SH-SY5Y (cell line): ENCODE measurements at regions not wholly inside any gene's neighbourhood (a gene's known extent, or its start where the extent isn't known, plus 50 kb on each side); places are given as distances from the start of the nearest gene placed in this dataset.

Experiments used
- GATA2 ChIP-seq: IDR thresholded peaks from 2 replicates; pipeline ENCODE4 v1.6.1; 2011; ENCODE audit warnings: mild to moderate bottlenecking, low read depth, low read length
- GATA3 ChIP-seq: IDR thresholded peaks from 2 replicates; pipeline ENCODE4 v1.6.1; 2011; ENCODE audit warnings: low read depth, mild to moderate bottlenecking, low read length, moderate library complexity

DNA sequence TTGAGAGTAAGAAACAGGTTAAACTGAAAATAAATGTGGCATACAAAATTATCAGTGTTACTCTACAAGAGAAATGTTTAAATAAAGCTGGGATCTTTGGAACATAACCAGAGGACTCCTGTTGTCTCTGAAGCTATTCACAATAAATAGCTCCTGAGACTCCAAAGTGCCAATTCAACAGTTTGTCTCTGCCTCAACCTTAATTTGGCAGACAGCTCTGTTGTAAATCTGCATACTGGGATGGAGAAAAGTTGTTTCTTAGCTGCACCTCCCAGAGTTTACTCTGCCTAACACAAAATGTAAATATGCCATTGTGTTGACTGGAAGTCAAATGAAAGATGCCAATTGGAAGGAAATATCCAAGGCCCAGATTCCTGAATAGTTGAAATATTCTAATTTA, 238.5 kb upstream of the EPHA4 start:
- no peak for TF ChIP-seq GATA2
- TF ChIP-seq GATA3: no peak

DNA sequence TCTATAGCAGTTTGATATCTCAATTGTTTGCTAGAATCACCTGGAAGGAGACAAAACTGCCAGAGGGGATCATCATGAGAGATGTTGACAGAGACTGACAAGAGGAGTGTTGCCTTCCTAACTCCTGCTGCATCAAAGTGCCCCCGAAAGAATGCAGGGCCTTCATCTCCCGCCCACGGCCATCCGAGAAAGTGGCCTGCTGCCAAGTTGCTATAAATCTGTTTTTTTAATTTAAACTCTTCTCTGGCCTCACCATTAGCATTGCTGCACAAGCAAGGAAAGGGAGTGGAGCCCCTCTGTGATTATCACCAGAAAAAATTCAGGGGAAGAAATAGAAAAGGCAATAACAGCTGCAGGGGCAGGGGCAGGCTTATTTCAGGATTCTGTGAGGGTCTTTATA, 238.1 kb upstream of the EPHA4 start:
- TF ChIP-seq GATA3 (no peak), GATA2 (no peak)

DNA sequence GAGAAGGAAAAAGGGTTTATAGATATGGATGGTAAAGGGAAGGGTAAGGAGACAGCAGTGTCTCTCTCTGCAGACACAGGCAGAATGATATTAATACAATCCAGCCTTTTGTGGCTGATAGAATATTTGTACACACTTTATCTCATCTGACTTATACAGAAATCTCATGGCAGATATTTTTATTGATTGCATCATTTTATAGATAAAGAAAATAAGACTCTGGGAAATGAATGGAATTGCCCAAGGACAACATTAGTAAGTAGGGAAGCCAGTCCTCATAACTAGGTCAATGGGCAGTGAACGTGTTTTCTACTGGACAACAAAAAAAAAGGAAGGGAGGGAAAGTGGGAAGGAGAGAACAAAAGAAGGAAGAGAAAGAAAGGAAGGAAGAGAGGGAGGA, 236.4 kb upstream of the EPHA4 start:
- TF ChIP-seq GATA2 (no peak), GATA3 (no peak)

DNA sequence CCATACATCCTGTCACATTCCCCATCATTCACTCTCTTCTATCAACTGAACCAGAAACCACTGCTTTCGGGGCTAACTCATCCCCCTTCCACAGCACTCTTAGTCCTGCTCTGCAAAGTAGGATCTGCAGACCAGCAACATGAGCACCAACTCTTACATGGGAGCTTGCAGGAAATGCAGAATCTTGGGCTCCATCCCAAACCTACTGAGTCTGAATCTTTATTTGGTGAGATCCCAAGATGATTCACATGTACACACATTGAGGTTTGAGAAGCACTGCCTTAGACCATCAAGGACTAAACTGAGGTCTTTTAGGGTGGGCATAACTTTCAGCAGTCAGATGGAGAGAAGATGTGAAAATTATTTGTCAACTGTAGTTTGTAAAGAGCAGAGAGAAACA, 235.6 kb upstream of the EPHA4 start:
- no peak for TF ChIP-seq GATA2
- no peak for TF ChIP-seq GATA3

DNA sequence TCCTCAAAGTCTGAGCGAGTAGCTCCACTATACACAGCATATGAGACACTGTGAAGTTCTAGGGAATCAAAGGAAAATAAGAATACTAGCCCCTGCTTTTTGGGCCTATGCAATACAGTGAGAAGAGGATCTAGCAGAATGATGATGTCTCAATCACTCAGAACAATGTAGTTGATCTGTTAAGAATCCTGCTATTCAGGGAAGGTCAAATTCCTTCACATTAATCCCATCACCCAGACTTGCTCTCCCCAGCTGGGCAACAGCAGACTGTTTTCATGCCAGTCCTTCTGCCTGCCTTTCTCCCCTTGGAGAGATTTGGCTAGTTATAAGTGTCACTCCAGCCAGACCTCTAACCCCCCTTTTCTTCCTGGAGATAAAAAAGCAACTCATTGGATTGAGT, 230.0 kb upstream of the EPHA4 start:
- TF ChIP-seq GATA2 (no peak), GATA3 (no peak)

DNA sequence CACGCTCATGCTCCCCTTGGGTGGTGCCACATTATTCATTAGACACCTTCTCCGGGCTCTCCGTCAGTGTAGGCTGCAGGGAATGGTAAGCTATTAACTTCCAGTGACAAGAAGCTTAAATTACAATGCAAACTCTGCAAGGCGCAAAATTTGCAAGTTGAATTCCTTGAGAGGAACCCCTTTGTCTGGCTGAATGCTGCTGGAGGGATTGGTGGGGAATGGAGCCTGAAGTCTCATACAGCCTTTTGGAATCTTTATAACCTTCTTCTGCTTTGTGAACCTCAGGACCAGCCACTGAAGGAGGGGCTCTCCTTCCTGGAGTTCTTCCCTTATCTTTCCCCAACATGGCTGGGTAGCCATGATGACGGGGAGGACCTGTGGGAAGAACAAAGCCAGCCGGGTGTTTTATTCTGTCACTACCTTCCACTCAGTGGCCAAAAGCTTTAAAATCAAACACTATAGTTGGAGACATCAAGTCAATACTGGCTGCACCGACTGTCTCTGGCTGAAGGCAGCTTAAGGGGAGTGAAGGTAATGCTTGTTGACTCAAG, 220.9 kb upstream of the EPHA4 start:
- TF ChIP-seq GATA3: no peak
- TF ChIP-seq GATA2: no peak

DNA sequence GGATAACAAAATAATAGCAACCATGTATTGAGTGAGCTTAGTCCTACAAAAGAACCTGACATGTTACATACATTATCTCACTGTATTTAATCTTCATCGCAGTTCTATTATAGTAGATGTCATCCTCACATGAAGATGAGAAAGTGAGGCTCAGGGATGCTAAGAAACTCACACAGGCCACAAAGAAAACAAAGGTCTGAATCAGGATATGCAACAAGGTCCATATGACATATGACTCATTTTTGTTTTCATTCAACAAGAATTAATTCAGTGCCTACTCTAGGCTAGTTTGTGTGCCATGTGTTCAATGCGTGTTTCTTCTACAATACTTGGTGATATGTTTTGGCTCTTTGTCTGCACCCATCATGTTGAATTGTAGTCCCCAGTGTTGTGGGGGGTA, 219.7 kb upstream of the EPHA4 start:
- TF ChIP-seq GATA2 (no peak), GATA3 (no peak)

DNA sequence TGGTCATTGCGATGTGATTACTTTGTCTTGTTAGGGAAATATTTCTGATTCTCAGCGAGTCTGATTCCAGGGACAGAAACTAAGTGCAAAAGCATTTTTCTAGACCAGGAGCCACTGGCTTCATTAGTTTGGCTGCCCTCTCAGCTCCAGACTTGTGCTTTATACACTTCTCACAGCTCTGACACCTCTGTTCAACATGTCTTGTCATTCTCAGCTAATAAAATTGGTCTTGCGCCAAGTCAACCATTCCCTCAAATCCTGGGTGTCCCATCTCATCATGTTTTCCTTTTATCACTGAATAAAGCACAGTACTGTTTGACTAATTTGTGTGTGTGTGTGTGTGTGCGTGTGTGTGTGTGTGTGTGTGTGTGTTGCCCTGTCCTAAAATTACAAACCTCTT, 215.5 kb upstream of the EPHA4 start:
- TF ChIP-seq GATA2 (no peak), GATA3 (no peak)

DNA sequence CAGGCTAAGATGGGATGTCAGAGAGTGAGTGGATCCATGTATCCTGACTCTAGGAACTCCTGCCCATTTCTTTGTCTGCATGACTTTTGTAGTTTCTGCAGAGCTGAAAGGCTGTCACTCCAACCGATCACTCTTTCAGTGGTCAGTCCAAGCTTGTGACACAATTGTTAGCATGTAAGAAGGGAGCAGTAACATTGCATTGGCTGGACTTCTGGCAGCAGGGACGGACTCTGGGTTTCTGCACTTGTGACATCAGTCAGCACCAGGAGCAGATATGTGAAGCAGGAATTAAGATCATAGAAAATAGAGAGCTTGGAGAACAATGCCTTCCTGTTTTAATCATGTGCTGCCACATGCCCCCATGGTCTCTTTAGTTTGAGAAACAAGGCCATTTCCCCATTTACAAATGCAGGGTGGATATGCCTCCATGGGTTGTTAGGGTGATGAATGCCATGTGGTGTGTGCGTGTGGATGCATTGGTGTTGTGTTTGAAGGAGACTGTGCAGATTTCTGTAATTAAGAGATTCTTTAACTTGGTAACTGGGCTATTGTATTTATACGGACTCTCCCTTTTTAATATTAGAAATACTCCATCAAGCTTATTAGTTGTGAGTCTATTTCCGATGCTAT, 214.3 kb upstream of the EPHA4 start:
- TF ChIP-seq GATA3: no peak
- no peak for TF ChIP-seq GATA2

DNA sequence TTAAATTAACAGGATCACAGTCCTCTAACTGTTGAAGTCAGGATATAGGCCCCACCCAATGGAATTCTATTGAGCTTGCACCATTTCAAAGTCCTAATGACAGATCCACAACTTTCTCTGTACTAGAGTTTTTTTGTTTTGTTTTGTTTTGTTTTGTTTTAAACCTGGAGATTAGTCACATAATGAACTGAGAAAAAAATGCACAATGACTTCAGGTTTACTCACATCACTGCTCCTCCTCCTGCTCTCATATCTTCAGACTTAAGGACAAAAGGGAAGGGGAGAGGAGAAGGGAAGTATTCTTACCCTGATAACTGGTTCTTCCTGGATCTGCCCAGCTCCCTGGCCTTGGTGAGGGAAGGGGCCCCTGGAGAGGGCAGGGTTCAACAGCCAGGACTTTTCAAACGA, 208.2 kb upstream of the EPHA4 start:
- no peak for TF ChIP-seq GATA3
- TF ChIP-seq GATA2: no peak

DNA sequence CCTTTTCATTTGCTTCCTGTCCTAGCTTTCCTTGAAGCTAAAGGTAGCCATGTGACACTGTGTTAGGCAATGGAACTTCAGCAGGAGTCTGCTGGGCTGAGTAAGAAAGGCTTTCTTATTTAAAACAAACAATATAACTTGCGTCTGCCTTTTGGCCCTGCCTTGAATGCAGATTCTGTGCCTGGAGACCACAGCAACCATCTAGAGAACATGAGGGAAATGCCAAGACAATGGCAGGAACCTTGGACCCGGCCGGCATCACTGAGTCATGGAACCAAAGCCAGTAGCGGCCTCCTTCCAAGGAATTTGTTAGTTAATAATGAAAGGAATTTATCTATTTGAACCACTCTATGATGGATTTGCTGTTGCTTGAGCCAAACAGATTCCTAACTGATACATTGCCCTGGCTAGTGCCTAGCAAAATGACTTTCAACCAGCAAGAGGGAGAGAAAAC, 207.5 kb upstream of the EPHA4 start:
- no peak for TF ChIP-seq GATA3
- TF ChIP-seq GATA2: no peak

DNA sequence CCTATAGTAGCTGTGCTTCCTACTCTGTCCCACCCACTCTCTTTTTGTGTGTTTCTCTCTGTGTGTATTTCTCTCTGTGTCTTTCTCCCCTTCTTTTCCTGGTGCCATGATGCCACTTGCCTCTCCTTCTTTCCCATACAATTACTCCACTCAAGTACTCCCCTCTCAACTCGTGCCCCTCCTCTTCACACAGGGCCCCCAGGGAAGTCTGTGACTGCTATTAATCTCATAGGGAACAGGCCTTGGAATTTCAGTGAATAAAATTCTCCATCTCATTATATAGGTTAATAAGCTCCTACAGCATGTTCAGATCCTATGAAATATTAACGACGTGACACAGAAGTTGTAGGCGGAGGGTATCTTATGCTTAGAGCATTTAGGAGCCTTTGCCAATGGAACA, 205.9 kb upstream of the EPHA4 start:
- TF ChIP-seq GATA2 (no peak), GATA3 (no peak)

DNA sequence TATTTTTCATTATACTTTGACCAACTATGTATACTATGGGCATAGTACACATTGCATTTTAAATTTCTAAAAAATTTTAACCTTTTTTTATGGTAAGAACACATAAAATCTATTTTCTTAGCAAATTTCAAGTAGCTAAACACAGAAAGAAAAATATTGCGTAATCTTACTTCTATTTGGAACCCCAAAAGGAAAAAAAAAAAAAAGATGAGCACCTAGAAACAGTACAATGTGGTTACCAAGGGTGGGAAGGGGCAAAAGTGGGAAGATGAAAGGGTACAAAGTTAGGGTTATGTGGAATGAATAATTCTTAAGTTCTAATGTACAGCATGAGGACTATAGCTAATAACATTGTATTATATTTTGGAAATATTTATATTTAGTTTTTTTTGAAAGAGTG, 205.0 kb upstream of the EPHA4 start:
- TF ChIP-seq GATA3 (no peak), GATA2 (no peak)

DNA sequence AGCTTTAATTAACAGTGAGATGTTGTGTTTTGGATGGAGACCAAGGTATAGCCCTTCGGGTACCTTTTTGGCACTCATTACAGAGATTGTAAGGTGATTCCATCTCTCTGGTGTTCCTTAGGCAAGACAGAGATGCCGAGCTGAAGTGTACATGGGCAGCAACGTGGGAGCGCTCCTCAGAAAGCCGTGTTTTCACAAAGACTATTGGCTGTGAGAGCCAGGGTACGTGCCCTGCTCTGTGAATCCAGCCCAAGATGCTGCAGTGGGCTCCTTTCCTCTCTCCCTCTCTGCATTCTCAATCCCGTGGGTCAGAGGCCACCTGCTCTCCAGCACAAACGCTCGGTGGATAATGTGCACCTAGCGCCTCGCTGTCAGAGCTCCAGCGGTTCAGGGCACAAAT, 203.0 kb upstream of the EPHA4 start:
- TF ChIP-seq GATA2 (no peak), GATA3 (no peak)

DNA sequence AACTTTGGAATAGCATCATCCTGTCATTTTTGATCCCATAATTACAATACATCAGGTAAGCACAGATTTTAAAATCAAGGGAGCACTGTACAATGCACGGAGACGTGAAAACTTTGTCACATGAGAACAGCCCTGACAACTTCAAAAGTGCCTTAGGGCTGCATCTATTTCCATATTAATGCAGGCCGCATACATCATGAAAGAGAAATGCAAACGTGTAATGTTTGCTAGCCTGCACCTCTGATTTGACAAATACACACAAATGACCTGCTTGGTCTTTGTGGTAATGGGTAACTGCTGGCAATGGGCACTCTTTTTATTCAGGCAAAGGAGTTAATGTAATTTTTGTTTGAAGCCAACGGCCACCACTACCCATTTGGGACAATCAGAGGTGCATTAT, 202.0 kb upstream of the EPHA4 start:
- TF ChIP-seq GATA3 (no peak), GATA2 (no peak)

DNA sequence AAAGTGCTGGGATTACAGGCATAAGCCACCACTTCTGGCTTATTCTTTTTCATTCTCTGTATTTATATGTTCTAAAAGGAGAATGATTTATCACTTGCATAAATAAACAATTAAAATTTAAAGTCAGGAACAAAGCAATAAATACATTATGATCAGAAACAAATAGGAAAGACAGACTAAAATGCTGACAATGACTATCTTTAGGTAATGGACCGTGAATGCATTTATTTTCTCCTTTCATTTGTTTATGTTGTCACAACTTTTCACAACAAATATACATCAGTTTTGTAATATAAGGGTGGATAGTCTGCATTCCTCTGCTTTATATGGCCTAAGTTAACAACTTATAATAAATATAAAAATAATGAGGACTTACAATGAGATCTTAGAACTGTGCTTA, 199.2 kb upstream of the EPHA4 start:
- TF ChIP-seq GATA3 (no peak), GATA2 (no peak)
